Stimulated activated CD4-positive, alpha-beta T cell treated with anti-CD3 and anti-CD28 coated beads, TNF-alpha, amount 100 ng/mL, for 24 hours (primary cell): ENCODE measurements at regions not wholly inside any gene's neighbourhood (a gene's known extent, or its start where the extent isn't known, plus 50 kb on each side); places are given as distances from the start of the nearest gene placed in this dataset.

Source experiments
- DNase-seq, 3 experiments: peaks; one replicate each; pipeline ENCODE4 v3.0.0-alpha.2; 2020; ENCODE audit warnings: low read depth in 3 of 3

- no peak for DNase-seq
Observed at GRCh38 chrY:12576278-12576677, 124.8 kb upstream of the USP9Y start.

GRCh38 chrY:12593532-12594216 is 107.4 kb upstream of the USP9Y start:
- no peak for DNase-seq

GRCh38 chrY:12598783-12599182 is 102.2 kb upstream of the USP9Y start:
- DNase-seq: no peak

- DNase-seq: no peak
Observed at GRCh38 chrY:12605426-12605825, 95.6 kb upstream of the USP9Y start.

- DNase-seq: no peak
Observed at GRCh38 chrY:12610861-12611260, 90.2 kb upstream of the USP9Y start.

- no peak for DNase-seq
Observed at GRCh38 chrY:12615733-12616446, 85.1 kb upstream of the USP9Y start.

GRCh38 chrY:12621454-12622081 is 79.5 kb upstream of the USP9Y start:
- no peak for DNase-seq

DNA sequence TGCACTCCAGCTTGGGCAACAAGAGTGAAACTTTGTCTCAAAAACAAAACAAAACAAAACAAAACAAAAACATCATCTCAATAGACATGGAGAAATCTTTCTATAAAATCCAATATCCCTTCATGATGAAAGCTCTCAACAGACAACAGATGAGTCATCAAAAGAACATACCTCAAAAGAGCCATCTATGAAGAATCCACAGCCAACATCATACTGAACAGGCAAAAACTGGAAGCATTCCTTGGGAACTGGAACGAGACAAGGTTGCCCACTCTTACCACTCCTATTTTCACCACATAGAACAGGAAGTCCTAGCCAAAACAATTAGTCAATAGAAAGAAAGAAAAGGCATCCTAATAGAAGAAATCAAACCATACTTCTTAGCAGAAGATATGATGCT is 77.8 kb upstream of the USP9Y start:
- DNase-seq: no peak

- no peak for DNase-seq
Observed at GRCh38 chrY:12642986-12643385, 58.0 kb upstream of the USP9Y start.

DNA sequence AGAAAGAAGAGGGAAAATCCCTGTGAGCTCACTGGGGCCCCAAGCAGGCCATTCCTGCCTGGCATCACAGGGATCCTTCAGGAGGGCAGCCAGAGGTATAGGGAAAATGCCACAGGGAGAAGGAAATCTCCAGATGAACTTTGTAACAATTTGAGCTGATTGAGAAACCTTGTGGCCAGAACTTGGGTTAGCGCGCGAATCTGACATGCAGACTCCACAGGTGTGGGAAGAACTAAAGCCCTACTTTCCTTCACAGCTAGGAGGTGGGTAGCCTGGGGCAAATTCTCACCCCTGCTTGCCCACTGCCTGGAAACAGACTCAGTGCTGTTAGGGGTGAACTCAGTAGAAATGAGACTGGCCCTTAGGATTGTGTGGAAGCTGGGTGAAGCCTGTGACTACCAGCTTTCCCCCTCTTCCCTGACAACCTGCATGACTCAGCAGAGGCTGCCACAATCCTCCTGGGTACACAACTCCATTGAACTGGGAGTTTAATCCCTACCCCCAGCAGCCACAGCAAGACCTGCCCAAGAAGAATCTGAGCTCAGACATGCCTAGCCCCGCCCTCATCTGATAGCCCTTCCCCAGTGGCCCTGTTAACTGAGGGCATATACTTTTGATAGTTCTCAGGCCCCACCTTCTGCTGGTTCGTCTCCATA is 57.2 kb upstream of the USP9Y start:
- DNase-seq: no peak

DNA sequence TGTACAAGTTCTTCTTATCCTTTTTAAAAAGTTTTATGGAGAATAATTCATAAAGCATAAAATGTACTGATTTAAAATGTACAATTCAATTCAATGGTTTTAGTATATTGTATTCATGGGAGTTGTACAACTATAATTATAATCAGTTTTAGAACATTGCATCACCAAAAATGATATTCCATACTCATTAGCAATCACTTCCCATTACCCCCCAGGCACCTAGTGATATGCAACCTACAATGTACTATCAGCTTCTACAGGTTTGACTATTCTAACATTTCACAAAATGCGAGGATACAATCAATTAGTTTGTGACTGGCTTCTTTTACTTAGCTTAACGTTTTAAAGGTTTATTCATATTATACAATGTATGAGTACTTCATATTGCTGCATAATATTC is 49.9 kb upstream of the USP9Y start:
- DNase-seq: no peak
